Osteoblast (primary cell): ENCODE measurements at regions not wholly inside any gene's neighbourhood (a gene's known extent, or its start where the extent isn't known, plus 50 kb on each side); places are given as distances from the start of the nearest gene placed in this dataset.

Source experiments
- DNase-seq: peaks from one replicate; pipeline ENCODE4 v3.0.0; 2011; ENCODE audit warnings: low spot score, mixed read lengths; ENCODE audit not compliant: insufficient read length; ENCODE audit errors: missing footprints
- H2AFZ ChIP-seq: 2 replicates; pipeline ENCODE4 v1.6.0; 2011; ENCODE audit warnings: mild to moderate bottlenecking, low read length
- H3K27ac ChIP-seq: 2 replicates; pipeline ENCODE4 v1.5.1; 2011; ENCODE audit warnings: mild to moderate bottlenecking, low read depth, low read length, moderate library complexity
- H3K27me3 ChIP-seq: 2 replicates; pipeline ENCODE4 v1.6.0; 2012; ENCODE audit warnings: mild to moderate bottlenecking, control low read depth, inconsistent platforms, low read length, moderate library complexity; ENCODE audit not compliant: insufficient read depth
- H3K36me3 ChIP-seq: 2 replicates; pipeline ENCODE4 v1.5.1; 2011; ENCODE audit warnings: mild to moderate bottlenecking, low read length, control low read depth, moderate library complexity; ENCODE audit not compliant: insufficient read depth
- H3K4me1 ChIP-seq: 2 replicates; pipeline ENCODE4 v1.5.1; 2011; ENCODE audit warnings: mild to moderate bottlenecking, low read length, control low read depth, moderate library complexity; ENCODE audit not compliant: insufficient read depth
- H3K4me2 ChIP-seq: 2 replicates; pipeline ENCODE4 v1.6.0; 2011; ENCODE audit warnings: mild to moderate bottlenecking, low read length; ENCODE audit not compliant: insufficient read depth
- H3K4me3 ChIP-seq: fragments of 200-600 bp; sonication (generic); 3 replicates; pipeline ENCODE4 v1.5.1; 2012; ENCODE audit warnings: mild to moderate bottlenecking, low read length, inconsistent platforms; ENCODE audit not compliant: insufficient read depth
- H3K79me2 ChIP-seq: 2 replicates; pipeline ENCODE4 v1.6.0; 2012; ENCODE audit warnings: mild to moderate bottlenecking, low read length, control low read depth, inconsistent platforms; ENCODE audit not compliant: insufficient read depth
- H3K9me3 ChIP-seq: 2 replicates; pipeline ENCODE4 v1.5.1; 2011; ENCODE audit warnings: low read depth, low read length, control low read depth
- H4K20me1 ChIP-seq: 2 replicates; pipeline ENCODE4 v1.6.0; 2012; ENCODE audit warnings: mild to moderate bottlenecking, low read length, control low read depth; ENCODE audit not compliant: insufficient read depth
- CTCF ChIP-seq: IDR thresholded peaks from 2 replicates; pipeline ENCODE4 v1.5.1; 2011; ENCODE audit warnings: mild to moderate bottlenecking, low read depth, low read length, moderate library complexity; ENCODE audit errors: extremely low read depth

GRCh38 chr5:20213803-20214202 lies 225.8 kb upstream of the CDH18 start:
- DNase-seq = no peak
- no peak overlapping the region for H3K4me2 ChIP-seq

GRCh38 chr5:20212701-20213100 lies 224.7 kb upstream of the CDH18 start:
- TF ChIP-seq CTCF = no peak
- no peaks in the 10 kb centered on the region for H4K20me1 ChIP-seq

More at GRCh38 chr5:20213803-20214202, 225.8 kb upstream of the CDH18 start:
- Histone ChIP-seq H3K4me1 (no peaks in the 10 kb centered on the region), H3K27ac (no peak overlapping the region), H3K27me3 (no peaks in the 10 kb centered on the region), H2AFZ (no peak overlapping the region), H3K9me3 (no peaks in the 10 kb centered on the region), H3K79me2 (no peaks in the 10 kb centered on the region), H3K4me3 (no peak overlapping the region), H3K36me3 (no peaks in the 10 kb centered on the region), H4K20me1 (no peaks in the 10 kb centered on the region)
- TF ChIP-seq CTCF = no peak

GRCh38 chr5:20166456-20166855 lies 178.5 kb upstream of the CDH18 start:
- TF ChIP-seq CTCF = no peak
- H3K79me2 ChIP-seq = no peaks in the 10 kb centered on the region
- no peak overlapping the region for H2AFZ ChIP-seq
- no peaks in the 10 kb centered on the region for H3K4me1 ChIP-seq
- H3K27ac ChIP-seq = no peak overlapping the region
- no peak overlapping the region for H3K4me3 ChIP-seq
- no peaks in the 10 kb centered on the region for H3K27me3 ChIP-seq
- no peaks in the 10 kb centered on the region for H4K20me1 ChIP-seq
- H3K9me3 ChIP-seq = no peaks in the 10 kb centered on the region
- no peaks in the 10 kb centered on the region for H3K36me3 ChIP-seq
- DNase-seq = no peak
- no peak overlapping the region for H3K4me2 ChIP-seq

More at GRCh38 chr5:20212701-20213100, 224.7 kb upstream of the CDH18 start:
- H3K79me2 ChIP-seq = no peaks in the 10 kb centered on the region
- no peaks in the 10 kb centered on the region for H3K9me3 ChIP-seq
- H3K27me3 ChIP-seq = no peaks in the 10 kb centered on the region
- no peak overlapping the region for H3K4me2 ChIP-seq
- H3K36me3 ChIP-seq = no peaks in the 10 kb centered on the region
- DNase-seq = no peak
- H3K4me3 ChIP-seq = no peak overlapping the region
- H3K4me1 ChIP-seq = no peaks in the 10 kb centered on the region
- no peak overlapping the region for H3K27ac ChIP-seq
- H2AFZ ChIP-seq = no peak overlapping the region

- Histone ChIP-seq H4K20me1 (no peaks in the 10 kb centered on the region), H3K27ac (no peak overlapping the region), H3K27me3 (no peaks in the 10 kb centered on the region), H3K9me3 (no peaks in the 10 kb centered on the region), H3K4me1 (no peaks in the 10 kb centered on the region), H3K4me3 (no peak overlapping the region), H3K36me3 (no peaks in the 10 kb centered on the region), H3K79me2 (no peaks in the 10 kb centered on the region), H2AFZ (no peak overlapping the region), H3K4me2 (no peak overlapping the region)
- TF ChIP-seq CTCF = no peak
- DNase-seq = no peak
Observed at GRCh38 chr5:20158006-20158405, 170.0 kb upstream of the CDH18 start.
